SIG-M5 (cell line): ENCODE measurements at regions not wholly inside any gene's neighbourhood (a gene's known extent, or its start where the extent isn't known, plus 50 kb on each side); places are given as distances from the start of the nearest gene placed in this dataset.

Experiments used
- DNase-seq: peaks from one replicate; lab custom pipeline; 2025; lab: John Stamatoyannopoulos, UW

DNA sequence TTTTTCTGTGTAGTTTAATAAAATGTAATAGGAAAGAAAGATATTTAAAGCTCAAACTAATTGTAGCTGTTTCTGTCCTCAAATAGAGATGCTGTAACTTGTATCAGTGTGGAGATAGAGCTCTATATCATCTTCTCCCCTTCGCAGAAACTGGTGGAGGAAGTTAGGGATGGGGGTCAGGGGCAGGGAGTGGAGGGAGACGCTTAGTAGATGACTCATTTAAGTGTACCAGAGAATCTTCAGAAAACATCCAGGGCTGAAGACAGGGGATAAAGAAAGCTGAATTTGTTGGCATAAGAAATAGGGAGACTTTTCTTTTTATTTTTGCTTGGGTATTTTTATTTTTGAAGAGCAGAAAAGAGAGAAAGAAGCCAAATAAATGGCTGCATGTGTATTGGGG is 282.6 kb upstream of the DPYD start:
- no peak for DNase-seq

DNA sequence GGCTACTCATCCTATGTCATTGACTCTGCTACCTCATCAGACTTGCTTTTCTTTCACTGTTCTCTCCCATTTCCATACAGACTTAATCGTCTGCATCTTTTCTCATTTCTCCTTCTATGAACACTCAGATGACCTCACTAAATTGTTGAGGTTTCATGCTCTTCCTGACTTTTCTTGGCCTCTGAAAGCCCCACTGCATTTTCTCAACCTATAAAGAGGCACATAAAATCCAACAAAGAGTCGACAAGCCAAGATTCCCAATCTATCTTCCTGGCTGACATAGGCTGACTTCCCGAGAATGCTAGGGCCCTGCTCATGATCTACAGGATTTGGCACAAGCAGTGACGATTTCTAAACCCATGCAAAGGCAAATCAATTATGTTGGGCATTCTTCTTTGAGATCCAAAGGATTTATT is 280.8 kb upstream of the DPYD start:
- DNase-seq = no peak

DNA sequence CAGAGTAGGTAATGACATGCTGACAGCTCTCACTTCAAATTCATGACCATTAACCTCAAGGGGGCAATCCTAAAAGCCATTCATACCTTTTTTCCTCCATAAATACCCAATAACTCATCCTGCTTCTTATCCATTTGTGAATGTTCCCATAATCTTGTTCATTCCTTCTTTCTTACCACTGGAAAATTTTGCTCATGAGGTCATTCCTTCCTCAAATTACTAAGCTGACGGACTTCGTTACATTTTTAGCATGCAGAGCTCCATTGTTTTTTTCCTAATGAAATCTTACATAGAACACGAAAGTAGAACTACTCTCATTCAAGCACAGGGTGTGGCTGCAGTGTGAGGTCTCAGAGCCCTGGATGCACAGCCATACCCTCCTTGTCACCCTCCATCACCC is 276.5 kb upstream of the DPYD start:
- no peak for DNase-seq

DNA sequence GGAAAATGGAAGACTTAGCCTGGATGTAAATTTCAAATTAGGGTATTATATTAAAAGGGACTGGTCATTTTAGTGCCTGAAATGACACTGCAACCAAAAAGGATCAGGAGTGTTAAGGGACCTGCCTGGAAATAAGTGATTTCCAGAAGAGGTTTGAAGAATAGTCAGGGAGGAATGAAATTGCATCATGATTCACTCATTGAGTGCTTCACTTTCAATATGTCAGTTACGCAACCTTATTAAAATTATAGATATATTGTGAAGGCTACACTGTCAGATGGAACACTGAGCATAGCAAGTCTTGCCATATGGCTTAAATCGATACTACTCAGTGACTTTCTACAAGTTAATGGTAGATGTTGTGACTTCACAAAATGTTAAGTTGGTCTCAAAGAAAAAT is 275.2 kb upstream of the DPYD start:
- no peak for DNase-seq

DNA sequence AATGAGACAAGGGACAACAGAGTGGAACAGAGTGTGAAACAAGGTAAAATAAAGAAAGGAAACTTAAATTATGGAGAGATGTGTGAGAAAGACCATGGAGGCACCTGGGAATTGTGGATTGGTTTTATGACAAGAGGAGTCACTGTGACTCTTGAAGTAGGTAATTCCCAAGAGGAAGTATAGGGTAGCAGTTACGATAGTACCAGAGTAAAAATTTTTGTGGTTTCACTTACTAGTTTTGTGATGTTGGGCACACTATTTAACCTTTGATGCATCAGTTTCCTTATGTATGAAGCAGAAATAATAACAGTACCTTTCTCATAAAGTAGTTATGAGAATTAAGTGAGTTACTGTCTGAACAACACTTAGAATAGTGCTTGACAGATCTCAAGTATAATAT is 267.9 kb upstream of the DPYD start:
- no peak for DNase-seq

DNA sequence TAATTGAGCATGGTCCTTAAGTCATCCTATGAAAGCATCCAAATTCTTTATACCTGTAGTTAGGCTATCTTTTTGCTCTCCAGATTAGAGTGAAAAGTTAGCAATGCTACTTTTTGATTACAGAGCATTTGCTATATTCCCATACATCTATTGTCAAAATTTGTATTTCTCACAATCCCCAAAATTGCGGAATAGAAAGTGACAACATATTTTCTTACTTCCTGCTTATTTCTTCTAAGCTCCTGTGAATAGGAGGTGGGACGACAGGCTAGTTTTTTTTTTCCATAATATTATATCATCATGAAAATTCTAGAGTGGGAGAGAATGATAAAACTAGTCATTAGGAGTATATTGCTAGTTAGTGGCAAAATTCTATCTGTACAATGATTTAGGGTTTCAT is 264.0 kb upstream of the DPYD start:
- no peak for DNase-seq

DNA sequence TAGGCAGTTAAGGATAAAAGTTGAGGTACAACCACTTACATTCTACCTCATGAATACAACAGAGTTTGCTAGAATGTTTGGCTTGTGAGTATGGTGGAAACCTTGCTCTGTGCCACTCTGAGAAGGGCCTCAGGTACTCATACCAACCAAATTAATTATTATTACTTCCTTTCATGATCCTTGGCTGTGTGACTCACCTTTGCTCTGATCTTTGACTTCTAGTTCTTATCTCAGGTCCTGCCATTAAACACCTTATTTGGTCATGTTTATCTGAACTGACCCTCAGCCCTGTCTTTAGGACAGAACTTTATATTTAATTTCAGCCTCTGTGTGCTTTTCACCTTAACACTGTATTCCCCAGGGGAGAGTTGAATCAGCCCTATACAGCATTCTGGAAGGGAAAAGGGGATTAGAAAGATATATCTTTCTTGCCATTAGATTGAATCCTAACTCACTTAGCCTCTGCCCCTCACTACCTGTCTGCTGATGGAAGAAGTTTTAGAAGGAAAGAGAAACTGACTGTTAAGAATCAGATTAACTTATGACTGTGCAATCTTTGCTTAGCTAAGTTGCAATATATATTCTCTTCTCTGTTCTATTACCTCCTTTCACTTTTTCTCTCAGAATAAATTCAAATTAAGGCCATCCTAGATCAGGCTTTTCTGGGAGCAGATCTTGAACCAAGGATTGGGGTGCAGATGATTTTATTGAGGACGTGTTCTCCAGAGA is 260.4 kb upstream of the DPYD start:
- no peak for DNase-seq

DNA sequence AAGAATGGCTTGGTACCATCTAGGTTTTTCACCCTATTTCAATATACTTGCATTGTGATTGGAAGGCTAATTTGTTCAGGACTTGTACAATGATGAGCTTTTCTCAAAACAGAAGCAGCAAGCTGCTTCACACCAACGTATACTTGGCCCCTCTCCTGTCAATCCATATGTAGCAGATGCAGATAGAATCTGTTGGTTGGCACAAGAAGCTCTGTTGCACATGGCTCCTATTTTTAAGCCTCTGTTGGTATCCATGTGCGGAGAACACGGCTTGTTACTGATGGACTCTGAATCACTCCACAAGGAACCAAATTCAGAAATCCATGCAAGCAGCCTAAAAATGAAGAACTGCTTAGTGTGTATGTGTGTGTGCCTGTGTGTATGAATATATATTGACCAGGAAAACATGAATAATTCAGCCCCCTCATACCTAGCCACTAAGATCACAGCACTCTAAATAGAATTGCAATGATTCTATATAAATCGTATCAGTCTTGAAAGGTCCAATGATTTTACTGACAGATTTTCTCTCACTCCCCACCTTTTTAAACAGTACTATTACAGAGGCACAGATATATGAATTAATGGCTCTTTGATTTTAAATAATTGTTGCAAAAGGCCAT is 258.4 kb upstream of the DPYD start:
- DNase-seq = no peak

DNA sequence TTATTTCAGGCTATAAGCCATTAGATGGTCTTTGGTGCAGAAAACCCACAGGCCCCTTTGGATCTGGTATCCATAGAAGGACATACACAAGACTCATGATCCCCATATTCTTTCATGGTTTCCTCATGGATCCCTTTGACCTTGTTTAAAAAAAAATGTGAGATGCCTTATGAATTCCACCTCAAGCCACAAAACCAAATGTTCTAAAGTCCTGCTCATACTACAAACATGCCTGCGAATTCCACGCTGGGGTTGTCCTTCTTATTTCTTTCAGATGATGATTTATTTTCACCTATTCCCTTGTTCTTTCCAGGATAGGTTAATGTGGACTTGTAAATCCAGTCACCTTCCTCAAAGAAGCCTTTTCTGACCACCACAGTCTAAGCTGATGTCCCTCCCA is 256.9 kb upstream of the DPYD start:
- no peak for DNase-seq

DNA sequence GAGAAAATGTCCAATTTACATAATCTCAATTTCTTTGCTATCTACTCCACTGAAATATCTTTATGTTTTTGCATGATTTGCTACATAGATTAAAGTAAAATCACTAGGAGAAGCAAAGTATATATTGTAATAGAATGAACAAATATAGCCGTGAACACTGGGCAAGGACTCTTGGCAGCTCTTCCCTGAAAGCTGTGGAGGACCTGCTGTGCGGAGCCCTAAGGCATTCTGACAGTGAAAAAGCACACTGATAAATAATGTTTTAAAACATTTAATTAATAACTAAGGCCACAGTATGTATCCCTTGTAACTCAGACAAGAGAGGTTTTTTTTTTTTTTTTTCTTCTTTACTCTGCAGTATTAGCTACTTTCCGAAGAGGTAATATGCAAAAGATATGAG is 256.1 kb upstream of the DPYD start:
- DNase-seq = no peak

DNA sequence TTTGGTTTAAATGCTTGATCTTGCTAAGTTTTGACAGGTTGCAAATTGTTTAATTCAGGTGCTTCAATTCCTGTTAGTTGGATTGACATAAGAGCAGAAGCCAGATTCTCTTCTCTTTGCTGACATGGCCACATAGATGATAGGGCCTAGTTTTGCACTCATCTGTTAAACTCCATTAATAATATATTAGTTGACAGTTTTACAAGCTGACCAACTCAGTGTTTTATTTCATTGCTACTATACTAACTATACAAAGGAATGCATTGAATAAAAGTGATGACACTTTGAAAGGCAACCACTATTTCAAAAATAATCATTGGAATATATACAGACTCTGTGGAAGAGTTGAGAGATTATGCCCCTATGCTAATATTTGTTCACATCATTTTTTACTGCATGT is 255.6 kb upstream of the DPYD start:
- no peak for DNase-seq

DNA sequence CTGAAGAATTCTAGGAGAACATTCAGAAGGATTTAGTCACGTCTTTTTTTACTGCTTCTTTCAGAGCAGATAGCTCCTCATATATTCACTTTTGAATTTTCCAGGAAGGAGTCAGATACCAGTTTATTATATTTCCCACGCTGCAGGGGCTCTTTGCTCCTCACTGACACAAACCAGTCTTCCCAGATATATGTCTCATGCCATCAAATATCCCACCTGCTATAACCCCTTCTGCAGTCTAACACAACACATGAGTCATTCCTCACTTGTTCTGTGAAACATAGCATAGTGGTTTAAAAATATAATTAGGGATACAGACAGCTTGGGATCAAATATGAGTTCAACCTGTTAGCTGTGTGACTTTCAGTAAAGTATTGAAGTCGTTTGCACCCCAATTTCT is 251.7 kb upstream of the DPYD start:
- DNase-seq = no peak

DNA sequence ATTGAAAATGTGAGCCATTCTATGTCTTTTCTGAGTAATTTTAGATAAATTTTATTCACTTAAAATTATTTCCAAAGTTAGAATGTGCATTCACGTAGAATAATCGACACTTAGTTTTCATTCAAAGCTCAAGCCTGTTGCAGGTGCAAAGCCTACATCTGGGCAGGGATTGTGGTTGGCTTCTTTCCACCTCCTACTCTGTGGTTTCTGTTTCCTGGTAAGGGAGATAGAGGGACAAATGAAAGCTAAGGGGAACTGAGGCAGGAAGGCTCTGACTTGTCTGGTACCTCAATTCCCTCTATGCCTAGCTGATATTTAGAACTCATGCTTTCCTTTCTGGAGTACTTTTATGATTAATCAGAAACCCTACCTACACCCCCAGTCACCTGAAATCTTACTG is 251.2 kb upstream of the DPYD start:
- no peak for DNase-seq

DNA sequence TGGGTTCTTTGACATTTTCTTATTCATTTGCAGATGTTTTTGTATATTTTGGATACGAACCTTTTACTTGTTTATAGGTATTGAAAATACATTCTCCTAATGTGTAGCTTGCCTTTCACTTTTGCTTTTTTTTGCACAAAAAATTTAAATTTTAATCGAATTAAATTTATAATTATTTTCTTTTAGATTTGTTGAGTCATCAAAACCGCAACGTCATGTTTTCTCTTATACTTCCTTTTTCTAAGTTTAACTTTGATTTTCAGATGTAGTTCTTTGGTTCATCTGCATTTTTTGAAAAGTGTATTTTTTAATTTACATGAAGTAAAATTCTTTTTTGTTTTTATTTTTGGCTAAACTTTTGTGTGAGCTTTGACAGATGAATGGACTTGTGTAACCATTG is 243.7 kb upstream of the DPYD start:
- no peak for DNase-seq

DNA sequence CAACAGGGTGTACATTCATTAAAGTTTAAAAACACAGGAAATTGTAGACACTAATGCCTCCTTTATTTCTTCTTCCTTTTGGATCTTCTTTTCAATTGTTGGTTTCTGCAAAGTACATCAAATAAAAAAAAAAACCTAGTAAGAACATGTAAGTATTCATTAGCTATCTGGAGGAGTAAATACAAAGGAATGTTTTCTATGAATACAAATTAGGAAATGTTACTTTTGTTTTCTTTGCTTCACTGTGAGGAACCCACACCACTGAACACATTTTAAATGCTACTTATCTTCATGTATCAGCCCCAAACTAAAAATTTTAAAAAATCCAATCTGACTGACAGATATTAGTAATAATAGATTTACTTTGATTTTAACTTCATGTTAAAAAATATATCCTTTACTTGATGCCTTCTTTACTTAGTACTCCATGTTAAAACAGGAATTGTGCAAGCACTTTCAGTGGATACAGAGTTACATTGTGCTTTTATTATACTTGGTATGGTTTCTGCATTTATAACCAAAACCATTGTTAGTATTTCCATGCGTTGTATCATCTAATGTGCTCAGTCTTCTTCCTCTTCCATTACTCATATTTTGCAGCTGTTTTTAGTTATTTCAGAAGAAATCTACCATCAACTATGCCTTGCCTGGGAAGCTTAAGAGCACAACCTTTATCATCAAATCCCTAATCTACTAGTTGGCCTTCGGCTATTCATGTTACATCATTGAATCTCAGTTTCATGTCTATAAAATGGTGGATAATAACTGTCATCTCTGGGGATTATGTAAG is 236.9 kb upstream of the DPYD start:
- DNase-seq = no peak

DNA sequence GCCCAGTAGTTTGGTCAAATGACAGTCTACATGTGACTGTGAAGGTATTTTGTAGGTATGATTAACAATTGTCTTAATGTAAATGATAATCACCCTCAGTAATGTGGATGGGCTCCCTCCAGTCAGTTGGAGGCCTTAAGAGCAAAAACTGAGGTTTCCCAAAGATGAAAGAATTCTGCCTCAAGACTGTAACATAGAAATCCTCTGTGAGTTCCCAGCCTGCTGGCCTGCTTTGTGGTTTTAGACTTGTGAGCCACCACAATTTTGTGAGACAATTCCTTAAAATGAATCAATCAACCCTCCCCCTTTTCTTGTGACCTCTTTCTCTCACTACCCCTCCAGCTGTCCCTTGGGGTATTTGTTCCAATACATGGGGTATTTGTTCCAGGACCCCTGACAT is 226.4 kb upstream of the DPYD start:
- DNase-seq = no peak

DNA sequence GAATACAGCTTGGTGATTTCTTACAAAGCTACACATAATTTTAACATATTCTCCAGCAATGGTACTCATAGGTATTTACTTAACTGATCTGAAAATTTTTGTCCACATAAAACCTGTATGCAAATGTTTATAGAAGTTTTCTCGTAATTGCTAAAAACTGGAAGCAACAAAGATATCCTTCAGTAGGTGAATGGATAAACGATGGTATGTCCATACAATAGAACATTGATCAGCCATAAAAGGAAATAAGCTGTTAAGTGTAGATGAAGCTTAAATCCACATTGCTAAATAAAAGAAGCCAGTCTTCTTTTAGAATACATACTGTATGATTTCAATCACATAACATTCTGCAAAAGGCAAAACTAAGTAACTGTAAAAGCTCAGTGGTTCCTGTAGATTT is 224.8 kb upstream of the DPYD start:
- DNase-seq = no peak

DNA sequence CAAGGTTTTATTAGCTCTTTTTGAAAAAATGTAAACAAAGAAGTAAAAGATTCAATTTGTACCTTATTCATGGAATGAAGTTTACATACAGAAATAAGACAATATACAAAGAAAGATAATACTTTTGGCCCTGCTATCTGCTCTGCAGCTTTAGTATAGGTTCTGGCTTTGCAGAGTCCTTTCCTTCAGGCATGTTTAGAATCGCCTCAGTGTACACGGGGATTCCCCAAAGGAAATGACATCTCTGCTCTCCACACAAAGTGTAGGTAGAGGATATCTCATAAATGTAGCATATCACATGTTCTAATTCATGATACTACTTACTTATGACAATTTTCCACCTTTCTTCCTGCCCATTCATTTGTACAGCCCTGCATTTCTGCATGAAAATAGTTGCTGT is 222.6 kb upstream of the DPYD start:
- DNase-seq = no peak

DNA sequence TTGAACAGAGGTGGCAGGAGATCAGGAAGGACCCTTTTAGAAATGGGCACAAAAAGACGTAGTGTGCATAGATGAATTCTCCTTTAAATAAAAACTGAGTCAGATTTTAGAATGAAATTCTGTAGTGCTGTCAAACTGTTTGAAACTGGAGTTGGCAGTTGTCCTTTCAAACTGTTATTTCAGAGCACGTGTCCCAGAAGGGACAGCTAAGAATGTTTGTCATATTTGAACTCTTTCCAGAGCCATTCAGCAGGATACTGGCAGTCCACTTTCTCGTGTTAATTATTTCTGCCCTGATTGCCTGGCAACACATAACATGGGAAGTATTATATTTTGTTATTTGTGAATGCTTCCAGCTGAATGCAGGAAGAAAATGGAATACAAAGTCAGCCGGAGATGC is 212.3 kb upstream of the DPYD start:
- DNase-seq = no peak

DNA sequence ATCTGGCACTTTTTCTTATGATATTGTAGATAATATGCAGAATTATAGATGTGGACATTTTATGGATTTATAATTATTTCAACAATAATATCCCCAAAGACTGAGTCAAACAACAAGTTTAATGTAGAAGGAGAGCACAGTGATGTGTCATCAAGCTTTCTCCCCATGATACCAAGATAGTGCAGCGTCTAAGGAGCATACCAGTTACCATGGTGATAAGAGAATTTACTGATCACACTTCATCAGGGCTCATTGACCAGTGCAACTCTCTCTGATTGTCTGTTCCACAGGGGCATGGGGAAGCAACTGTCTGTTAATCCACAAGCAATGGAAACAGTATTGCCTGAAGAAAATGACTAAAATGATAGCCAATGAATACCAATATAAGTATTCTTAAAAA is 209.6 kb upstream of the DPYD start:
- DNase-seq = no peak

DNA sequence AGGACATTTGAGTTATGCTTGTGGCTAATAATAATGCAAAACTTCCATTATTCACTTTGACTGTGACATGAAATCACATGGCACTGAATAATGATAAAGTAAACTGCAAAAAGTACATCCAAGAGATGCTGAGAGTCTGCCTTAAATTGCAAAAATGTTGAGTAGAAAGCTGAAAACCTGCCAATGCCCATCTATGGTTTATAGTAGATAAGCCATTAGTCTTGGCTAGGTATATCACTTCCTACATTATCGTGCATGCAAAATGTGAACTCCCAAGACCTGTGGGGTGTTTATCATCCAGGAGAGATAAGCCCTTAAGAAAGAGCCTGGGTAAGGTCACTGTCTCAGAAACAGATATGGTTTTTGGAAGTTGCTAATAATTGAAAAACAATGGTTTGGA is 208.7 kb upstream of the DPYD start:
- DNase-seq = no peak

DNA sequence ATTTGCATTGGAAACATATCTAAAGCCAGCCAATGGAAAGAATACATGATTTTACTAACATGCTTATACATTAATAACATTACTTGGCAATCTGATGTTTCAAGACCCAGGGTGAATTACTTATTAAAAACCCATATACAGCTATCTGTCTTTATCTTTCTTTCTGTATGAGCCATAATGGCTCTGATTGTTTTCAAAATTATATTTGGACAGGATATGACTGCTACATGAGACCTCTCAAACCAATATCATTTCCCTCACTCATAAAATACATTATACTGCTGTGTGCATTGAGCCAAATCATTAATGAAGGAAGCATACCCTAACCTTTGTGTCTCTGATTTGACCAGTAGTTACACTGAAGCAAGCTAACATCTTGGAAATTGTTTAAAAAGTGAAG is 205.9 kb upstream of the DPYD start:
- DNase-seq = no peak

DNA sequence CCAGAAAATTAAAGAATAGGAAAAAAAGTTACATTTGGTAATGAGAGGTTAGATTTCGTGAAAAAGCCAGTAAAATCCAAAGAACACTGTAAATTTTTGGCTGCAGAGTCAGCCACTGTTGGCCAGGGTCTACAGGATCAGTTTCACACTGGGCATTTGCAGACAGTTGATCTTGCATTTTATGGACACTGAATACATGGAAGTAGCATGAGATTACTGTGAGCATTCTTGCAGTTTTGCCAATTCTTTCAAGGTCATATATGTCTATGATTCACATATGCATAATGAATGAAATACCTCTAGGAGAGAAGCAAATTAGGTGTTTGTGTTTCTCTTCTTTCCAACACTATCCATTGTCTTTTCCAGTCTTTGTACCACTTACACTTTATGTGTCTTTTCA is 200.8 kb upstream of the DPYD start:
- no peak for DNase-seq

DNA sequence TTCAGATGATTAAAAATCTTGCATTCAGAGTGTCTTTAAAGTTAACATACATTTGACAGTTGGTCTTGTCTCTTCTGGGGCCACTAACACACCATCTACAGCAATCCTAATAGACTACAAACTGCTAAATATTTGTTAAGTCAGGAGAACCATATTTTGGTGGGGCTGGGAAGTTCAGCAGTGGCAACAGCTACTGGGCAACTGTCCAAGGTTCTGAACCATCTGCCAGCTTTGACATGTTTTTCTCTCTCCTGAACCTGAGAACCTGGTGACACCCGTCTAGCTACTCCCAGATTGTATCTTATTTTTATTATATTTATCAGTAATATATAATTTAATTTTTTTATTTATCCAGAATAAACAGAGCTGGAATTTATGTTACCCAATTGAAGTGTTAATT is 199.0 kb upstream of the DPYD start:
- DNase-seq = no peak
